Pulmonary artery endothelial cell (primary cell): ENCODE measurements at regions not wholly inside any gene's neighbourhood (a gene's known extent, or its start where the extent isn't known, plus 50 kb on each side); places are given as distances from the start of the nearest gene placed in this dataset.

ENCODE experiments used
- DNase-seq: peaks from one replicate; pipeline ENCODE4 v3.0.0-alpha.2; 2011; ENCODE audit warnings: low read depth, low spot score

DNA sequence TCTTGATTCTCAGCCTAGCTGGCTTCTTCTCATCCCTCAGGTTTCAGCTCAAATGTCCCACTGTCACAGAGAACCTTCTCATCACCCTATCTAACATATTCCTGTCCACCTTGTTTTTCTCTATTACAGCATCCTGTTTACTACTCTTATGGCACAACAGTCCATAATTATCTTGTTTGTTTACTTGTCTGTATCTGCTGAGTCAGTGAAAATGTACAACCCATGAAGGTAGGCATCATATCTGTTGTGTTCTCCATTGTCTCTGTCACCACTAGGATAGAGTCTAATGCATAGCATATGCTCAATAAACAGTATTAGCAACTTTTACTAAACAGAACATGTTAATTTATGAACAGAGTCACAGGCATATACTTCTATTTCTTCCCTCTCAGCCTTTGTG is 261.7 kb downstream of the ETAA1 start:
- no peak for DNase-seq

DNA sequence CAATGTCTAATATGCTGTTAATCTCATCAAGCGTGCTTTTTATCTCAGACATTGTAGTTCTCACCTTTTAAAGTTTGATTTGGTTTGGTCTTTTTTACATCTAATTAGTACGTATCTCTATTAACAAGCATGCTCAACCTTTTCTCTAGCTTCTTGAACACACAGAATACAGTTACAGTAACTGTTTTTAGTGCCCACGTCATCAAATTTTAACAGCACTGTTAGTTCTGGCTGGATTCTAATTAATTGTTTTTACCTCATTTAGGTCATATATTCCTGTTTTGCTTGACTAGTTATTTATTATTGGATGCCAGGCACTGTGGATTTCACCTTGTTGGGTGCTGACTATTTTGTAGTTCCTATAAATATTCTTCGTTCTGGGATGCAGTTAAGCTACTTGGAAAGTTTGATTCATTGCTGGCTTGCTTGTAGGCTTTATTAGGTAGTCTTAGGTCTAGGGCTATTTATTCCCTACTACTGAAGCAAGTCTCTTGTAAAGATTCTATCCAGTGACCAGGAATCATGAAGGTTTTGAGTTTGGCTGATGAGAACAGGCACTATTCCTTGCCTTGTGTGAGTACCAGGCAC is 263.0 kb downstream of the ETAA1 start:
- DNase-seq = no peak

DNA sequence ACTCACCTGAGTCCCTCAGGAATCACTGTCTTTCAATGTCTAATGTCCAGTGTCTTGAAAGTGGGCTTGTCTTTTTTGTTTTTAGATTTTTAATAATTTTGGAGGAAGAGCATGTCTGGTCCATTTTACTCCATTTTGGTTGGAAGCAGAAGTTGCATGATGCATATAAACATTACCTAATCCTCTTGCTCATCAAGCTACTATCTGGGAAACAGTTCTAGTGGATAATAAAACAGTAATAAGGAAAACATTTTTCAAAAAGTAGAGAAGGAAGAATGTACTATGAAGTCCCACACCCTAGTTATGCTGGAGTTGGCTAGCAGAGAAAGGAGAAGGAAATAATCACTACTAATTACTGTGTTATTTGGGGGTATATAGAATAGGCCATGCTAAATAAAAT is 263.7 kb downstream of the ETAA1 start:
- DNase-seq = no peak

DNA sequence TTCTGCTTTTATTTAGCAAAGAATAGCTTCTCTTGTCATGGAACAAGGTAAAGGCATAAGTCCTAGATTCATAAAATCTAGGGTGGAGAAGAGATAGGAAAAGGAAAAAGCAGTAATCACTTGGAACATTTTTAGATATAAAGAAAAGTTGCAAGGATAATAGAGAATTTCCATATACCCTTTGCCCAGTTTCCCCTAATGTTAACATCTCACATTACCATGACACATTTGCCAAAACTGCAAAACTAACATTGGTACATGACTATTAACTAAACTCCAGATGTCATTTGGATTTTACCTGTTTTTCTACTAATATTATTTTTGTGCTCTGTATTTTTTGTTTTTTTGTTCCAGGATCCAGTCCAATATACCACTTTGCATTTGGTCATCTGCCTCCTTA is 265.1 kb downstream of the ETAA1 start:
- no peak for DNase-seq

DNA sequence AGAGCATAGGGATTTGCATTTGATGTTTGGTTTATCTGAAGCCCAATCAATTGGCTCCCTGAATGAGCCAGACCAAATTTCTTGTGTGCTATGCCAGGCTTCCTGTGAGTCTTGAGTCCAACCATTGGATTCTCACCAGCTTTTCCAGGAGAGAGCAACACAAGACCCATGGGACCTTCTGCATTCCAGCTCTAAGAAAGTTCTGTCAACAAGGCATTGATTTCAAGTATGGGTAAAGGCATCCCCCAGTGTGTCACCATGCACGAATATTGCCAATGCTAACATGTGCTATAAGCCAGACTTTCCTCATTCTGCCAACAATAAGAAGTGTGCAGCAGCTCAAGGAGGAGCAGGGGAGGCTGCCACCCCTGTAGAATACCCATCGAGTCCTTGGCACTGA is 266.6 kb downstream of the ETAA1 start:
- no peak for DNase-seq

DNA sequence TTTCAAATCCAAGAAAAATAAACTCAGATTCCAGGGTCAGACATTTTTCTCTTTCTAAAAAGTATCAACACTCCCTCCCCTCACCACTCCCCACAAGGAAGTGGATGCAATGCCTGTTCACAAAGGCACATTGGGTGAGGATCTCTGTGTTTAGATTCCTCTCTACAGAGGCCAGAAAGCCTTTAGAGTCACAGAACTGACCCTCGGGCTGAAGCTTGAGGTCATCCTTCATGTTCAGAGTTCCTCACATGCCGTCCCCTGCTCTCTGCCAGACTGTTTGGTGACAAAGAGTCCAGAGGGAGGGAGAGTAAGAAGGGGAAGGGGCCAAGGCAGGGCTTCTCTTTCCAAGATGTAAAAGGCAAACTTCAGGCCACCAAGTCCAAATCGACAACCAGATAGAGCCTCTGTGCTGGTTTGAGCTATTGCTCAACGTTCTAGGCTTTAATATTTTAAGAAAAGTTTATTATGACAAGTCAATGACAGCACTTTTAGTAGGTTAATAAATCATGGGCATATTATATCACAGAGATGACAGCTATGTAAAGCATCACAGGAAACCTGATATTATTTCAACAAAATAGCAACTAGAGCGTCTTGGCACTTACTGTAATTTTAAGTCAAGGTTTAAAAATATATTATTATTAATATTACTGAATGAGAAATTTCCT is 269.4 kb downstream of the ETAA1 start:
- no peak for DNase-seq

DNA sequence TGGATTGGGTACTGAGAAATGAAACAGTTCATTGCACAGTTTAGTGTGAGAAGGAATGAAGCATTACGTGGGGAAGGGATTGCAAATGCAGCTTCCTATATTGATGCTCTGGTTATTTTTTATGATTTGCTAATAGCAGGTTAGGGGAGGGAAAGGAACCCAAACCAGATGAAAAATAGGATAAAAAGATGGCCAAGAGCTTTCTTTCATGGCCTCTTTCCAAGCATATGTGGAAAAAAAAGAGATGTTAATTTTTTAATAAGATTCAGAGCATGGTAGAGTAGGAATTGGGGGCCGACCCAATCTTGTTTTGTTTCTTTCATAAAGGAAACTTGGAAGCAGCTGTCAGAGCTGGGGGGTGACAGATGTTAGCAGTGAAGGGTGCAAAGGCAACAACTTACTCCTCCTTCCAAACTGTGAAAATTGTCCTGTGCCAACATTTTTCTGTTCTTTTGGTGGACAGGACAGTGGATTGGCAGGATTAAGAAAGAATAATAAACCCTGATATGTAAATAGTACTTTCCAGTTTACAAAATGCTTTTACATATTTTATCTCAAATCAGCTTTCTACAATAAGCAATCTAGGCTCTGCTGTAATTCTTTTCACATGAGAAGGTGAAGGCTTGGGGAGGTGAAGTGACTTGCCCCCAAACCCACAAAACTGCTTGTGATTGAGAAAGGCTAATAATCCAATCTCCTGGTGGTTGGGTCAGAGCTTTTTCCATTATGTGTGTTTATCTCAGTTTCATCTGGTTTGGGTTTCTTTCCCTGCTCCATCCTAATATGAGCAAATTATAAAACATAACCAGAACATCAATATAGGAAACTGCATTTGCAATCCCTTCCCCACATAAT is 270.1 kb downstream of the ETAA1 start:
- no peak for DNase-seq

DNA sequence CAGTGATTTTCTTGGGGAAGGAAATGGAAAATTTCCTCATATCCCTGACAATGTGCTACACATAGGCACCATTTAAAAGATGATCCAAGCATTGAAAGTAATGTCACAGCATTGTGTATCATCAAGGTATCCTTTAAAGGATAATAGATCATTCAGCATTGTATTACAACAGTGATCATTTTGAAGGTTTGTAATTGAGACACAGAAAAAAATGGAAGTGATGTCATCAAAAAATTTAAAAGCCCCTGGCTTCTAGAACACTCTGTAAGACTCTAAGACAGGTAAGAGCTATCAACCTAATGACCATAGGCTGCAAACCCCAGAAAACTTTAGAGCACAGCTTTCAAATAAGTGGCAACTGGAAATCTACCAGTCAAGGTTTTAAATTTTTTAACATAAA is 271.4 kb downstream of the ETAA1 start:
- DNase-seq = no peak

DNA sequence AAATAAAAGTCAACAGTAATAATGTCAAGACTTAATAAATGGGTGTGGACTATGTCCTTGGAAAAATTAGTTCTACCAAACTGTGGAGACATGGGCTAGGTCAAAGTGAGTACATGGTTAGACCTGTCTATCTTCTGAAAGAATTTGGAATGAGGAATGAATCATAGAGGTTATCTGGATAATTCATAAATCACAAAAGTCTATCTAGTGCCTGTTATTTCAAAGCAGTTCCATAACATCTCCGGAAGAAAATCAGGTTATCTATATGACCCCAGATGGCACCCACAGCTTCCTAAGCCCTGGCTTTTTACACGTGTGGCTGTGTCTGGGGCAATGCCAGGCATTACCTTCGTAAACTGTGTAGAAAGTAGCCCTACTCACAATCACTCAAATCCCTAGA is 272.0 kb downstream of the ETAA1 start:
- no peak for DNase-seq

DNA sequence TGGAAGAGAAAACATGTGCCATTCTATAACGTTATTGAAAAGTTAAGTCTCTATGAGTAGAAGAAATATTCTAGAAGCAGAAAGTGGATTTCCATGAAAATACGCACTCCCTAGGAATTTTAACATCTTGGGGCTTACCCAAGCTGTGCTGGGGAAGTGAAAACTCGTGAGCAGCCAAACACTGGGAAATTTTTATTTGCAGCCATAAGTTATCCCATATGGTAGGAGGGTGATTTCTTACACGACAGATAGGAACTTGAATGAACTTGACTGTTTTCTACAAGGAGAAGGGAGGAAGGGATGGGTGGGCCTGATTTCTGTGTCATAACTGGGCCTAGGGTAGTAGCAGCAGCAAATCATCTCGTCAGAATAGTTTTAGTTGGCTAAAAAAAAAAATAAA is 272.6 kb downstream of the ETAA1 start:
- no peak for DNase-seq

DNA sequence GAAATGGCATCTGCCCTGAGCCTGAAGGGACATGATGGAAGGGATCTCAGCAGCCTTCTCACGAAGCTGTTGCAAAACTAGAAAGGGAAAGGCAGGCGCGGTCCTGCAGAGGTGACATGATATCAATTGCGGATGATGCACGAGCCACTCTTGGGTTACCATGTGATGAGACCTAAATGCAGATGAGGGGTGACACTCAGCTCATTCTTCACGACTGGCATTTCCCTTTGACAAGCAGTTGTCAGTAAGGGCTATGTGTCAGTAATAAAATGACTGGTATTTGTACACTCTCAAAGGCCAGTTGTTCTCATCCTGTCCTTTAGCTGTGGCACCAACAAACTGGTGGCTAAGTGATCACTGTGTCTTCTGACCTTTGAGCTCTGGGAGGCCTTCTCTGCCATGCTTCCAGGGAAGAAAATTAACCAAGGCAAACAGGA is 273.6 kb downstream of the ETAA1 start:
- no peak for DNase-seq

DNA sequence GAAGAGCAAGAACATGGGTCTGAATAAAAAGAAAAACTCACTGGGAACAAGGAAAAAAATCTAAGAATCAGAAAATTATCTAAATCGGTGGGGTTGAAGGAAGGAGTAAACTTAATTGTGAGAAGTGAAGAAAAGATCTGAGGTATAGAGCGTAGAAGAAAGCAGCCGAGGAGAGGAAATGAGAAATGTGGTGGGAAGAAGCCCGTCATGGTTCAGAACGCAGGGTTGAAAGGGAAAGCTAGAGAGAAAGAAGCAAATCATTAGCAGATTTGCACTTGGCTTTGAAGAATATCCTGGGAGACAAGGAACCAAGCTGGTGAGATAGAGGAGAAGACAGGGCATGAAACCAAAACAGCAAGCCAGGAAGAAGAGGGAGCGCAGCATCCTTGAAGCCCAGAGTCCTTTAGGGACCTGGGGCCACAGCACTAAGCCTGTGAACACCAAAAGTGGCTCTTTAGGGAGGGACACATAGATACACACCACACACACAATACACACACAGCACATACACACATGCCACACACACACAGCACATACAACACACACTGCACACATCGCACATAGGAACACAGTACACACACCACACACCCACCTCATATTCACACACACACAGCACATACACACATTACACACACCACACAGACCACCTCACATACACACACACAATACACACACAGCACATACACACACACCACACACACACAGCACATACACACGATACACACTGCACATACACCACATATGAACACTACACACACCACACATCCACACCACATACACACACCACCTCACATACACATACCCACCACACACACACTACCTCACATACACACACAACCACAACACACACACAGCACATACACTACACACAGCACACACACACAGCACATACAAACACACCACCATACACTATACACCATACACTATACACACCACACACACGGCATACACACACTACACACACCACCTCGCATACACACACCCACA is 274.6 kb downstream of the ETAA1 start:
- DNase-seq = no peak

DNA sequence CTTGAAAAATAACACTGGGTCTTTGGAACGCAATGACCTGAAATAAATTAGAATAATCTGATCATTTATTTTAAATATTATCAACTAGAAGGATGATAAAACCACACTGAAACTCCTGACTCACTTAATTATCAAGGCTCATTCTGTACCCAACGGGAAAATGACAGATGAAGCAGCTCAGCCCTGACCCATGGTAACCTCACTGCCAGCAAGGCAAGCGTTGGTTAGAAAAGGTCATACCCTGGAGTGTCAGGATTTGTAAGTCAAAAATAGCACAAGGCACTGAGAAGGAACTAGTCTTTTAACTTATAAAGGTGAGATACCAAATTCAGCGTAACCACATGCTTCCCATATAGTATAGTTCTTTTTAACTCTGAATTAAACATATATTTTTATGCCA is 277.5 kb downstream of the ETAA1 start:
- DNase-seq = no peak

DNA sequence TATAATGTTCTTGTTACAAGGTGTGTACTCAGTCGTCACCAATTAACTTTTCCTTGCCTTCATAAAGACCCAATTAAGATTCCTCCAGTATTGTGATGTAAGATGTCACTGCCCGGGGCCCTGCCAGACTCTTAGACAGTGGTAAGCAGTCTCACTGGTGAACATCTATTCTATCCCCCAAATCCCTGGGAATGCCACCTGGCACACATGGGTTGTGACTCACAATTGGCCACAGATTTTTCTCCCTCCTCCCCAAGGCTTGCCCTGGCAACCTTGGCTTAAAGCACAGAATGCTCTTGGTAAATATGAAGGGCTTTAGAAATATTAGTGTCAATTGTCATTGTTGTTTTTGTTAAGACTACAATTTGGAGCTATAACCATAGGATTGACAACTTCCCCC is 287.9 kb downstream of the ETAA1 start:
- no peak for DNase-seq

DNA sequence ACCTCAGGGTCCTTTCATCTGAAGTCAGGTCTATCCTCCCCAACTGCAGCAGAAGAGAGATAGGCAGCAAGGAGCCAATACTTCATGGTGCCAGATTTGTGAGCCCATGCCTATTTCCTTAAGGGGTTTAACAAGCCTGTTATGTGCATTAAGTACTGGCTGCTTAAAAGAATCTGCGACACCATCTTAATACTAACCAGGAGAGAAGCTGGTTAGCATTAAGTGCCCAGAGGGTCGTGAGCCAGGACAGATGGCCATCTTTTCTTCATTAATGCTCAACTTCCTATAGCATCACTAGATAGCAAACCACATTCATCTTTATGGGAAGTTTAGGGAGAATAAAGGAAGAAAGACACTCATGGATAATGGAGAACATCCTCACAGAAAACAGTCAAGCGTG is 289.1 kb downstream of the ETAA1 start:
- DNase-seq = no peak

DNA sequence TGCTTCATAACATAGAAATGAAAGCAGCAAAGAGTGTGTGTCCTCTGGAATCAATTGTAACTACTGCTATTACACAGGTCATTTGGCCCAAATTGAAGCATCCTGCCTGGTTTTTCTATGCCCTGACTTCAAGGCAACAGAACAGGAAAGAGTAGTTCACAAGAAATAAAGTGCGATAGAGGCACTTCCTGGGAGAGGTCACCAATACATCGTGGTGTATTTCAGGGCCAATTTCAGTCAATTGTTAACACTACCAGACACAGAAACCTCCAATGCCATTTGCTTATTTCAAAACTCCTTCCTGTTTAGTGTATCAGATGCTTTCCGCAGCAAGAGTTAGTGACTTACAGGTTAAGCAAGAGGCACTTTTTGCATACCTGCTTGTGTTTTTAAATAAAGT is 292.1 kb downstream of the ETAA1 start:
- no peak for DNase-seq

DNA sequence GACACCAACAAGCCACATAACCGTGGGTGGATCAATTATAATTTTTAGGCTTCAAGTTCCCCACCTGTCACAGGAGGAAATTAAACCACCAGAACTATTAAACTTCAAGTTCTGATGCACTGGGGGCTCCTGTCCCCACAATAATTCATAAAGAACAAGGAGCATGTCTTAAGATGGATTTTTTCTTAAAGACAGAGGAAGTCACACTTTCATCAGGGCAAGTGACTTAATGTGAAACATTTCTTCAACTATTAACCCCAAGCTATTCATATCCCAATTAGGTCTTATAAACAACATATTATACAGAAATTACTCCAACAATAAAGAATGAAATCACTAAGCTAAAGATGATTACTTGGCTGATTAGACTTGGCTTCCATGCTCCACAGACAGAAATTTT is 292.5 kb downstream of the ETAA1 start:
- DNase-seq = no peak

DNA sequence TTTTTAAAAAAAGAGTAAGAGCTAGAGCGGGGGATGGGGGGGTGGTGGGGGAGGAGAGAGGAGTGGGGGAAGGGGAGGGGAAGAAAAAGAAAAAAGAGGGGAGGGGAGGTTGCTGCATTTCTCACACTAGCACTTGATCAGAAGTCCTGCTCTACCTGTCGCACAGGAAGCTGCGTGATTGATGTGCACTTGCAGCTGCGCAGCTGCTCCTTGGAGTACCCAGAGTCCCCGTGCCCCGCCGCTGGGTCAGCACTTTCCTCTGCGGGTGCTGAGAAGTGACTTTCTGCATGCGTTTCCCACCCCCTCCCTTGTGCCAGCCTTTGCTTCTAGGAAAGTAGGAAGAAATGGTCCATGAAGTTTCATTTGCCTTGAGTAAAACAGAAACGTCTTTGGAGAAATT is 297.3 kb downstream of the ETAA1 start:
- DNase-seq = no peak

DNA sequence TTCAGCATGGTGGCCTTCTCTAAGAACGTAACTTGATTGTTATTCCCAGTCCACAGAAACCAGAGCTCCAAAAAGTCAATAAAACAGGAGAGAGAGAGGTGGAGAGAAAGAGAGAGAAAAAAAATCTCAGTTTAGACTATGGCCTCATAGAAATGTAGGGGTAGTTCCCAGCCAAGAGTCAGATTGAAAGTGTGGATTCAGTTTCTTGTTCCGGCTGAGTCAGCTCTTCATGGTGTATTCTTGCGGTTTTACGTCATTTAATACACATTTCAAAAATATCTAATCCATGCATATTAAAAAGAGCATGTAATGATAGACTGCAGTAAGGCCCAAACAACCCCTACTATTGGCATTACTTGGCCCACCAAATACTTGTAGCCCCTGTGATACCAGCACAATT is 303.9 kb downstream of the ETAA1 start:
- DNase-seq = no peak

DNA sequence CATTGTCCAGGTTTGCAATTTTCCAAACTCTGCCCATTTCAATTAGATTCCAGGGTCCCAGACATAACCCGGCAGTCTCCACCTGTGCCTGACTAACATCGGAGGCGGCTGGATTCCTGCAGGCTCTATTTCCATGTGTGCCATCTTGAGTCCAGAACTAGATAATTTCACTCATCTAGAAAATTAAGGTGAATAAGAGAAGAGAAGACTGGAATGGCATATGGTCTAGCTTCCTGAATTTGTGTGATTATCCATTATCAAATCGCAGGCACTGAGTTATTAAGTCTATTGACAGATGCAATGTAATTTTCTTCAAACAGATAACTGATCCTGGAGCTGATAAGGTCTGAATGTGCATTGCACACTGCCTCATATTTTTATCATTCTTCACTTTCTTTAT is 305.2 kb downstream of the ETAA1 start:
- DNase-seq = no peak

DNA sequence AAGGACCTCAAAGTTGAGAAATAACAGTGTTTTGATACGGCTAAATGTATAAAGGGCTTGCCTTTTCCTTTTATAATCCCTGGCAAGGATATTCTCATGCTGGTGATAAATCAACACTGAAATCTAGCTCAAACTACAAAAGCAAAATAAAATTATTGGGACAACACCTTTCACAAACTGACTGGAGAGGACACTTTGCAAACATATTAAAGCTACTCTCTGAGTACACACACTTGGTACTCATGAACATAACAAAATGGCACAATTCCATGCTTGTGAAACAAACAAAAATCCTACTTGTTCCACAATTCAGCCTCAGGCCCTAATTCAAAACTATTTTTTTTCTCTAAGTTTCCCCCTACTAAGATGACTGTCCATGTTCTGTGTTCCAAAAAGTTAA is 305.8 kb downstream of the ETAA1 start:
- DNase-seq = no peak

DNA sequence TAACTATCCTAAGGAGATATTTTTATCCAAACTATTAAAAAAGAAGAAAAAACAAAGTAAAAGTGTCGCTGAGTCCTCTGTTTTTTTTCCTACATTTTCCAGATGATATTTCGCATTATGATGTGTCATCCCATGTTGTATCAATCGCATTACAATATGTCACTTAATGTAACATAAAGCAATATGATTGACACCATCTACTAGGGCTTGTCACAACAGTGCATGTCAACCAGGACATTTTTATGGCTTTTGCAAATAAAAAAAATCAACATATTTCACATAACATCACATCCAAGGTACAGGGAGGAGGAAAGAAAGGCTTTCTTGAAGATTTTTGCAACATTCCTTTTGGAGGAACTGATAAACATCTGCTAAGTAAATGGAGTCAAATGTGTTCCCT is 308.9 kb downstream of the ETAA1 start:
- no peak for DNase-seq
